ENCODE measurements at regions not wholly inside any gene's neighbourhood (a gene's known extent, or its start where the extent isn't known, plus 50 kb on each side); places are given as distances from the start of the nearest gene placed in this dataset.

DNA sequence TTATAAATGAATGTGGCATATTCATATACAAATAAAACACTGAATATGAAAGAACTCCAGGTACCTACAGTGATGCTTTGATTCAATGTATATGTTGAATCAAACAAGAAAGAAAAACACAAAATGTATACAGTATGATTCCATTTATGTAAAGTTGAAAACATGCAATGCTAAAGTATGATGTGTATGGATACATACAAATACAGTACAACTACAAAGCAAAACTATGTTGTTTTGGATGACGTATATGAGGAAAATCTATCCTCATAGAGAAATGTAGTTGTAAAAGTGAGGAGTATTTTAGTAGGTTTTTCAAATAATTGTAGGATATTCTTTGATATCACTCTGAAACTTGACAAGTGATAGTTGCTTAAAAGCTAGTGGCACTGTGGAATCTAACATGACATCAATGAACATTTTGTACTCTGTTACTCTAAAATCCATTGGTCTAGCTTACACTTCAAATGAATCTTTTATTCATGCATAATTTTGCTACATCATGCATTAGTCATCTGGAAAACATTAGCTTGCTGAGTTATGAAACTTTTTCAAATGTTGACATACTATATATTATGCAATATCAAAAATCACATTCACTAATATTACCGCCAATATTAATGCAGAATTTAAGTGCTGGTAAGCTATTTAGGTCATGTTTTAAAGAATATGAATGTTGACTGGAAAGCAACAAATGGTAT is 278.1 kb upstream of the CHRNA7 start:
- TF ChIP-seq, protein P1, sequence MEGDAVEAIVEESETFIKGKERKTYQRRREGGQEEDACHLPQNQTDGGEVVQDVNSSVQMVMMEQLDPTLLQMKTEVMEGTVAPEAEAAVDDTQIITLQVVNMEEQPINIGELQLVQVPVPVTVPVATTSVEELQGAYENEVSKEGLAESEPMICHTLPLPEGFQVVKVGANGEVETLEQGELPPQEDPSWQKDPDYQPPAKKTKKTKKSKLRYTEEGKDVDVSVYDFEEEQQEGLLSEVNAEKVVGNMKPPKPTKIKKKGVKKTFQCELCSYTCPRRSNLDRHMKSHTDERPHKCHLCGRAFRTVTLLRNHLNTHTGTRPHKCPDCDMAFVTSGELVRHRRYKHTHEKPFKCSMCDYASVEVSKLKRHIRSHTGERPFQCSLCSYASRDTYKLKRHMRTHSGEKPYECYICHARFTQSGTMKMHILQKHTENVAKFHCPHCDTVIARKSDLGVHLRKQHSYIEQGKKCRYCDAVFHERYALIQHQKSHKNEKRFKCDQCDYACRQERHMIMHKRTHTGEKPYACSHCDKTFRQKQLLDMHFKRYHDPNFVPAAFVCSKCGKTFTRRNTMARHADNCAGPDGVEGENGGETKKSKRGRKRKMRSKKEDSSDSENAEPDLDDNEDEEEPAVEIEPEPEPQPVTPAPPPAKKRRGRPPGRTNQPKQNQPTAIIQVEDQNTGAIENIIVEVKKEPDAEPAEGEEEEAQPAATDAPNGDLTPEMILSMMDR (IDR thresholded peaks at IDR 0.05) = no peak
- TF ChIP-seq EP300 (IDR thresholded peaks at IDR 0.05) = peak in 1 of 2 donors; percentile 21
- TF ChIP-seq POLR2A (IDR thresholded peaks at IDR 0.05) = no peak
